D721Med (cell line): ENCODE measurements at regions not wholly inside any gene's neighbourhood (a gene's known extent, or its start where the extent isn't known, plus 50 kb on each side); places are given as distances from the start of the nearest gene placed in this dataset.

Experiments
- DNase-seq: peaks from one replicate; pipeline ENCODE4 v3.0.0; 2011; ENCODE audit warnings: low spot score; ENCODE audit not compliant: insufficient read length
- FAIRE-seq: peaks from 2 replicates; lab custom pipeline; 2011; peaks lifted over from hg19 to GRCh38; lab: Jason Lieb, UNC
- CTCF ChIP-seq: IDR thresholded peaks from 2 replicates; pipeline ENCODE4 v1.5.1; 2012; ENCODE audit warnings: mild to moderate bottlenecking, control low read depth; ENCODE audit not compliant: insufficient read depth; ENCODE audit errors: missing control alignments

- TF ChIP-seq CTCF: no peak
- FAIRE-seq (no peak), DNase-seq (no peak)
Observed at GRCh38 chr9:95644377-95644776, 127.6 kb upstream of the PTCH1 start.

- DNase-seq: no peak
- FAIRE-seq: no peak
- no peak for TF ChIP-seq CTCF
Observed at GRCh38 chr9:95643619-95644018, 126.8 kb upstream of the PTCH1 start.

- FAIRE-seq (no peak), DNase-seq (no peak)
- no peak for TF ChIP-seq CTCF
Observed at GRCh38 chr9:95642189-95642588, 125.4 kb upstream of the PTCH1 start.

GRCh38 chr9:95641586-95641985 lies 124.8 kb upstream of the PTCH1 start:
- TF ChIP-seq CTCF: no peak
- FAIRE-seq (no peak), DNase-seq (no peak)

- no peak for TF ChIP-seq CTCF
- no peak for DNase-seq
- no peak for FAIRE-seq
Observed at GRCh38 chr9:95640336-95640735, 123.6 kb upstream of the PTCH1 start.

GRCh38 chr9:95635986-95636671 lies 119.4 kb upstream of the PTCH1 start:
- DNase-seq (no peak), FAIRE-seq (no peak)
- TF ChIP-seq CTCF: no peak

GRCh38 chr9:95634536-95634935 lies 117.8 kb upstream of the PTCH1 start:
- no peak for DNase-seq
- no peak for TF ChIP-seq CTCF
- no peak for FAIRE-seq
